GM08714 (cell line): ENCODE measurements at regions not wholly inside any gene's neighbourhood (a gene's known extent, or its start where the extent isn't known, plus 50 kb on each side); places are given as distances from the start of the nearest gene placed in this dataset.
"Not testable (repeated sequence)": the region's sequence is repeated elsewhere in the genome, so short reads cannot be mapped to it uniquely, and the experiment has no call there.

ENCODE experiments used
- H3K4me3 ChIP-seq: fragments of 200-500 bp; sonication (Bioruptor generic); 2 replicates; pipeline ENCODE4 v1.5.1; 2014; ENCODE audit warnings: mild to moderate bottlenecking, low read length, inconsistent platforms
- ZNF274 ChIP-seq: IDR thresholded peaks from 2 replicates; pipeline ENCODE4 v1.6.1; 2012; ENCODE audit warnings: mild to moderate bottlenecking, low read depth, low read length

DNA sequence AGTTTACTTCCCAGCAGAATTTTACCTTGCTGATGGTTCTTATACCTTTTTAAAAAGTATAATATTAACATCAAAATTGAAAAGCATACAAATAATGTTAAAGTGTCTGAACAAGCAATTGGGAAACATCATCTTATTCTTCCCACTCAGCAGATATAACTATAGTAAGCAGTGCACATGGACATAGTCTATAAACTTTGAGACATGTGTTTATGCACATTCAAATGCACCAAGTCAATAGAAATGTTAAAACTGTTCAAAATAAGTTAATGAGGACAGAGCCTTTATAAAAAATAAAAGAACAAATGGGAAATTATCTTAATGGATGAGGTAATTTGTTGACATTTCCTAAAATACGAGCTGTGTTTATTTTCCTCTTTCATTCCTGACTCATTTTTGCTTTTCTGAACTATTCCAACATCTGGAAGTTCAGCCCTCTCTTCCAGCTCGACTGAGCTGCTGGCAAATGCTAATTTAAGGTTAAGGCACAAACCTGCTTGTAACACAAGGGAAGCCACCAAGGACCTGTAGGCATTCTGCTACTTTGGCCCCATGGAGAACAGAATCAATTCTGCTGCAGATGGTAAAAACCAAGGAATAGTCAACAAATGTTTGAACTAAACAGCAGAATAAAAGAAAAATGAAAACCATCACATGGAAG lies 110.3 kb upstream of the MAP3K4 start:
- no peak overlapping the region for H3K4me3 ChIP-seq
- TF ChIP-seq ZNF274, result no peak

DNA sequence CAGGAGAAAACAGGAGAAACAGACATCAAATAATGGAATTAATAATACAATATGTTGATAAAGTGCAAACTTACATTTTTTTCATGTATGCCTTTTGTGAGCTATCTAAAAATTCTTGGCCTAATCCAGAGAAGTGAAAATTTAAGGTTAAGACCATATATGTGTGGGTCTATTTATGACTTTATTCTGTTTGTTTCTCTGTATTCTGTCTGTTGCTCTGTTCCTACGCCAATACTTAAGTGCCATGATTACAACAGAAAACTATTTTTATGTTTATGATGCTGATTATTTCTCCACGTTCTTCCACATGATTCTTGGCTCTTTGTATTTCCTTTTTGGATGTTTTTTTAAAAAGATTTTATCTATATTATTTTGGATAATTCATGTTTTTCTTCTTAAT lies 109.6 kb upstream of the MAP3K4 start:
- no peak for TF ChIP-seq ZNF274
- no peak overlapping the region for H3K4me3 ChIP-seq

DNA sequence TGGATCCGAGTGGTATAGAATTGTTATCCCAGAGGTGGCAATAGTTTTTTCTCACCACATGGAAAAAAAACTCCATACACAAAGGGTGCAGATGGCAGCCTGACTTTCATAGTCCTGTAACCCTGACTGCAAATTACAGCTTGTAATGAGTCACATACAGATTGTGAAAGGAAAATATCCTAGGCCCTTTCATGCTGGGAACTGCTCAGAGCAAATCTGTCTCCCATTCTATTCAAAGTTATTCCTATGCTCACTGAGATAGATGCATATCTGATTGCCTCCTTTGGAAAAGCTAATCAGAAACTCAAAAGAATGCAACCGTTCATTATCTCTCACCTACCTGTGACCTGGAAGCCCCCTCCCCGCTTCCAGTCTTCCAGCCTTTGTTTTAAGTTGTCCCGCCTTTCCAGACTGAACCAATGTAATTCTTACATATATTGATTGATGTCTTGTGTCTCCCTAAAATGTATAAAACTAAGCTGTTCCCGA lies 108.7 kb upstream of the MAP3K4 start:
- H3K4me3 ChIP-seq, result no peak overlapping the region
- TF ChIP-seq ZNF274, result no peak

DNA sequence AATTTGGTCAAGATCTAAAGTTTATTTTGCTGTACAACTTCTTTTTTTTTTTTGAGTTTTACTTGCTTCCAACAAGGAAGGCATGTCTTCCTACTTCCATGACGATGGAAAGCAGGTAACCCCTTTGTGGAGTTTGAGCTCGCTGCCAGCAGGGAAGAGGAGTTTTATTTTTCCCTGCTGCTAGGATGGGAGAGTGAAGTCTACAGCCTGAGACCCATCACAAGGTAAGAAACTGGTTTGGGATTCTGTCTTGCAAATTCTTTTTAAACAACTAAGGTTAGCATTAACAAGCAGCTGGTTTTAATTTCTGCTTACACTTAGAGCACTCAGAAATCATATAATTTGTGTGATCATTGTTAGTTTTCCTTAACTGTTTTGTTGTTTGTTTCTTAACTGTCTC lies 108.0 kb upstream of the MAP3K4 start:
- no peak for TF ChIP-seq ZNF274
- H3K4me3 ChIP-seq, result no peak overlapping the region

GRCh38 chr6:160883999-160884398 lies 107.6 kb upstream of the MAP3K4 start:
- no peak overlapping the region for H3K4me3 ChIP-seq
- no peak for TF ChIP-seq ZNF274

- not testable (repeated sequence) for H3K4me3 ChIP-seq
Measured at GRCh38 chr6:160889148-160889547, 102.4 kb upstream of the MAP3K4 start.

- TF ChIP-seq ZNF274, result no peak
- no peak overlapping the region for H3K4me3 ChIP-seq
Measured at GRCh38 chr6:160891690-160892089, 99.9 kb upstream of the MAP3K4 start.

DNA sequence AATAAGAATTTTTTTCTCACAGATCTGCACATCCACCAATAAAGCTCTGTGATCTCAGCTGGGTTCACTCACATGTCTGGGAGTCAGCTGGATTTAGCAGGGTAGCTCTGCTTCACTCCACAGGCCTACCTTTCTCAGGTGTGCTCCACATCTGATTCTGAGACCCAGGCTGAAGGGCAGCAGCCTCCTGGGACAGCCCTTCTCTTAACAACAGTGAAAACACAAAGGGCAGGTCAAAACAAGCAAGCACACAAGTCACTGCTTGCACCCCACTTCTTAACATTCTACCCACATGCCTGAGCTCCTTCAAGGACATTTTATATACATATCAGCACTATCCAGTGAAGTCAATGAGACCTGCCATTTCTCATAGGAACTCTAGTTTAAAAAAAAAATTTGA lies 96.0 kb upstream of the MAP3K4 start:
- H3K4me3 ChIP-seq, result no peak overlapping the region
- no peak for TF ChIP-seq ZNF274

GRCh38 chr6:160899671-160900430 lies 91.7 kb upstream of the MAP3K4 start:
- no peak for TF ChIP-seq ZNF274
- H3K4me3 ChIP-seq, result no peak overlapping the region

- H3K4me3 ChIP-seq, result no peak overlapping the region
- no peak for TF ChIP-seq ZNF274
Measured at GRCh38 chr6:160911949-160912348, 79.6 kb upstream of the MAP3K4 start.

DNA sequence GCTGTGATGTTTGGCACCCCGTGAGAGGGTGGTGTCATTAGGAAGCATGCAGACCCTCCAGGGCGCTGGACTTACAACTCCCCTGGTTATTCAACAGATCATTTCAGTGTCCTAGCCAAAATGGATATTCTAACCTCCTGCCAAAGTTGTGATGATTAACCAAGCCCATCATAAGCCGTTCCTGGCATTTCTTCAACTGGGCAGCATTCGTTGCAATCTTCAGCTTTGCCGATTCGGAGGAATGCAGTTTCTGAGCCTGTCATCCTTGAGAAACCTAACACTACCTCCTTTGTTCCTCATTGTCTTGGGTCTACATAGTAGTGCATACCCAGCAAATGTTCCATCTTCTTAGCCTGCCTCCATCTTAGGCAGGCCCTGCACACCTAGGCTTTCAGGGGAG lies 79.2 kb upstream of the MAP3K4 start:
- no peak overlapping the region for H3K4me3 ChIP-seq
- TF ChIP-seq ZNF274, result no peak

GRCh38 chr6:160917572-160917971 lies 74.0 kb upstream of the MAP3K4 start:
- TF ChIP-seq ZNF274, result no peak
- H3K4me3 ChIP-seq, result no peak overlapping the region

- TF ChIP-seq ZNF274, result no peak
- no peak overlapping the region for H3K4me3 ChIP-seq
Measured at GRCh38 chr6:160919723-160920440, 71.7 kb upstream of the MAP3K4 start.

DNA sequence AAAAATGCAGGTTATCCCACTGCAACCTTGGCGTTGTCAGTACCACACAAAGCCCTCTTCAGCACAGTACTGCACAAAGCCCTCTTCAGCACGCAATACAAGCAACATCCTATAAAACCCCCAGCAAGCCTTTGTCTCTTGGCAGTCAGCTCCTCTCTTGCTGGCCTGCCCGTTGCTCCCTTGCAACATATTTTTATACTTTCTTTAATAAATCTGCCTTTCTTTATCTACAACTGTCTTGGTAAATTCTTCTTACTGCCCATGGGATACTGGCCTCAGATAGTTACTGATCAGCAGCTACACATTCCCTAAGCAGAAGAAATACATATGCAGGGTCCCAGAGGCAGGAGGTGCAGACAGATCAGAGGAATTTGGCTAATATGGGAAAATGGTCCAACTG lies 70.5 kb upstream of the MAP3K4 start:
- TF ChIP-seq ZNF274, result no peak
- H3K4me3 ChIP-seq, result no peak overlapping the region

DNA sequence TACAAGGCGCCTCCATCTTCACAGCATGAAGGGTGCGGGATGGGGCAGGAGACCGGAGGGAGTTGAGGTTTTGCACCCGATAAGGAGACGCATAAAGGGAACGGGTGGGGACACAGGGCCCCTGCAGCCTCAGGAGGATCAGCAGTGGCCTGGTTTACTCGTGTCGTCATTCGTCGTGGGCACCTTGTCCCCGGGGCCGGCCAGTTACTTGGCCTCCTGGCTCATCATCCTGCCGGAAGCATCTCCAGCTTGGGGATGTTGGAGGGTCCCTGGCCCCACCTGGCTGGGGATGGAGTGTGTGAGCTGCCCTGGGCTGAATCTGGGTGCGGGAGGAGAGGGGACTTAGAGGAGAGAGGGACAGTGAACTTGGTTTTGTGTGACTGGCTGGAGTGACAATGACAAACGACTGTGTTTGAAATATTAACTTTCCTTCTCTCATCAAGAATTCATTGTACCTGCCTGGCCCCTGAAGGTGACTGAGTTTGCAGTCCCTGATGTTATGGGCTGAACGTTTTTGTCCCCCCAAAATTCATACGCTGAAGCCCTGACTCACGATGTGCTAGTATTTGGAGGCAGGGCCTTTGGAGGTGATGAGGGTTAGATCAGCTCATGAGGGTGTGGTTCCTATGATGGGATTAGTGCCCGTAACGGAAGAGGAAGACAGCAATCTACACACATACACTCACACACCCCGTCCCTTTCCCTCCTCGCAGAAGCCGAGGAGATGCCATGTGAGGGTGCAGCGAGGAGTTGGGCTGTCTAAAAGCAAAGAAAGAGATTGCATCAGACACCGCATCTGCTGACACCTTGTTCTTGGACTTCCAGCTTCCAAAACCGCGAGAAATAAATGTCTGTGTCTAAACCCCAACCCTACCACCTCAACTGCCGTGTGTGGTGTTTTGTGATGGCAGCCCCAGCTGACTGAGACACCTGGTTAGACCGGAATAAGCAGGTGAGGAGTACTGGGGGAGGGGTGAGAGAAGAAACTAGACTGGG lies 65.0 kb upstream of the MAP3K4 start:
- no peak for TF ChIP-seq ZNF274

More for the DNA sequence above, 65.0 kb upstream of the MAP3K4 start:
- H3K4me3 ChIP-seq, result no peak overlapping the region
